Upper lobe of right lung (tissue), 1 donor: ENCODE measurements at regions not wholly inside any gene's neighbourhood (a gene's known extent, or its start where the extent isn't known, plus 50 kb on each side); places are given as distances from the start of the nearest gene placed in this dataset.
"Not testable (repeated sequence)": the region's sequence is repeated elsewhere in the genome, so short reads cannot be mapped to it uniquely, and the experiment has no call there.

ENCODE experiments used
- ATAC-seq: fragments of 200-7000 bp; cut with Tn5 transposase; one replicate; pipeline ENCODE4 v1.9.1; 2020; ENCODE audit warnings: mild to moderate bottlenecking, moderate library complexity
- DNase-seq: peaks from one replicate; pipeline ENCODE4 v3.0.0-alpha.2; 2020
- H3K27ac ChIP-seq: fragments of 200-600 bp; one replicate; pipeline ENCODE4 v1.8.0; 2022
- H3K27me3 ChIP-seq: fragments of 200-600 bp; one replicate; pipeline ENCODE4 v1.8.0; 2022; ENCODE audit warnings: mild to moderate bottlenecking
- H3K36me3 ChIP-seq: fragments of 200-600 bp; one replicate; pipeline ENCODE4 v1.8.0; 2022
- H3K4me1 ChIP-seq: fragments of 200-600 bp; one replicate; pipeline ENCODE4 v1.8.0; 2022
- H3K4me3 ChIP-seq: fragments of 200-600 bp; one replicate; pipeline ENCODE4 v1.8.0; 2022; ENCODE audit warnings: mild to moderate bottlenecking
- H3K9me3 ChIP-seq: fragments of 200-600 bp; one replicate; pipeline ENCODE4 v1.8.0; 2022
- intact Hi-C: fragments of 100-400 bp; cut with DNase I; formaldehyde crosslinking; loops from one replicate; pipeline ENCODE4 v1.11.0; 2022
- TF ChIP-seq, protein P1 (sequence below): fragments of 200-600 bp; IDR thresholded peaks from one replicate; pipeline ENCODE4 v1.8.0; 2022; ENCODE audit warnings: antibody characterized with exemption
- donor health status: DM: no; HTN: yes; CAD: no; lungs with severe emphysema.

DNA sequence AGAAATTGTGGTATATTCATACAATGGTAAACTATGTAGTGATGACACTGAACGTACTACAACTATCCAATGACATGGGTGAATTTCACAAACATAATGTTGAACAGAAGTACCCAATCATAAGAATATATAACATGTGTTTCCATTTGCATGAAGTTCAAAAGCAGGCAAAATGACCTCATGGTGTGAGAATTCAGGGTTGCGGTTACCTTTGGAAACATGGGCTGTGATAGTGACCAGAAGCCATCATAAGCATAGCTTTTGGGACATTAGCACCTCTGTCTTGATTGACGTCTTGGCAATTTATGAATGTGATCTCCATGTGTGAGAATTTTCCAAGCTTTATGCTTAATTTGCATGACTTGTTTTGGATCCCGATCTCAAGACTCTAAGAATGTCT is 500.1 kb upstream of the JAG1 start:
- Histone ChIP-seq H3K4me3 (no peak overlapping the region), H3K4me1 (no peaks in the 10 kb centered on the region), H3K9me3 (no peaks in the 10 kb centered on the region), H3K36me3 (no peaks in the 10 kb centered on the region), H3K27me3 (no peaks in the 10 kb centered on the region), H3K27ac (no peak overlapping the region)
- ATAC-seq (no peak), DNase-seq (no peak)
- intact Hi-C loops = no loop called here
- TF ChIP-seq, protein P1, sequence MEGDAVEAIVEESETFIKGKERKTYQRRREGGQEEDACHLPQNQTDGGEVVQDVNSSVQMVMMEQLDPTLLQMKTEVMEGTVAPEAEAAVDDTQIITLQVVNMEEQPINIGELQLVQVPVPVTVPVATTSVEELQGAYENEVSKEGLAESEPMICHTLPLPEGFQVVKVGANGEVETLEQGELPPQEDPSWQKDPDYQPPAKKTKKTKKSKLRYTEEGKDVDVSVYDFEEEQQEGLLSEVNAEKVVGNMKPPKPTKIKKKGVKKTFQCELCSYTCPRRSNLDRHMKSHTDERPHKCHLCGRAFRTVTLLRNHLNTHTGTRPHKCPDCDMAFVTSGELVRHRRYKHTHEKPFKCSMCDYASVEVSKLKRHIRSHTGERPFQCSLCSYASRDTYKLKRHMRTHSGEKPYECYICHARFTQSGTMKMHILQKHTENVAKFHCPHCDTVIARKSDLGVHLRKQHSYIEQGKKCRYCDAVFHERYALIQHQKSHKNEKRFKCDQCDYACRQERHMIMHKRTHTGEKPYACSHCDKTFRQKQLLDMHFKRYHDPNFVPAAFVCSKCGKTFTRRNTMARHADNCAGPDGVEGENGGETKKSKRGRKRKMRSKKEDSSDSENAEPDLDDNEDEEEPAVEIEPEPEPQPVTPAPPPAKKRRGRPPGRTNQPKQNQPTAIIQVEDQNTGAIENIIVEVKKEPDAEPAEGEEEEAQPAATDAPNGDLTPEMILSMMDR = no peak

- Histone ChIP-seq H3K4me3 (no peak overlapping the region), H3K27ac (no peak overlapping the region), H3K4me1 (no peaks in the 10 kb centered on the region), H3K27me3 (no peaks in the 10 kb centered on the region), H3K9me3 (no peaks in the 10 kb centered on the region), H3K36me3 (no peaks in the 10 kb centered on the region)
- no peak for ATAC-seq
- intact Hi-C loops = no loop called here
- no peak for DNase-seq
- TF ChIP-seq, protein P1 = no peak
Measured at GRCh38 chr20:11174861-11175260, 501.1 kb upstream of the JAG1 start.

DNA sequence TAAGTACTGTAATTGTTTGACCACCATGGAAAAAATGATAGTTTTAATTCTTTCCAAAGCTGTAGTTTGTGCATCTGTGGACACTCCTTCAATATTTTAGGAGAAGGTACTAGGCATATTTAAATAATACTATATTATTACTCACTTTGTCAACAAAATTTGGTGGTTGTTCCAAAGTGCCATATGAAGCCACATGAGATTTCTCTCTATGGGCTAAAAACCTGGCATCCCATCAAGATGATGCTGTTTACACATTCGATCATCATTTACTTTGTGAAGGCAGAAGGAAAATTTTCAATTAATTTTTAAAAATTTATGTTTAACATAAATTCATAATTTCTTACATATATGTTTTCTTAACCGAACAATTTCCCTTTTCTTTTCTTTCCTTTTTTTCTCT is 502.6 kb upstream of the JAG1 start:
- TF ChIP-seq, protein P1 = no peak
- Histone ChIP-seq H3K4me3 (no peak overlapping the region), H3K36me3 (no peaks in the 10 kb centered on the region), H3K9me3 (no peaks in the 10 kb centered on the region), H3K27ac (no peak overlapping the region), H3K4me1 (no peaks in the 10 kb centered on the region), H3K27me3 (no peaks in the 10 kb centered on the region)
- intact Hi-C loops = no loop called here
- no peak for ATAC-seq
- no peak for DNase-seq

GRCh38 chr20:11178946-11179654 is 505.3 kb upstream of the JAG1 start:
- TF ChIP-seq, protein P1 = no peak
- H3K27me3 ChIP-seq = no peaks in the 10 kb centered on the region
- DNase-seq (no peak), ATAC-seq (no peak)
- no peaks in the 10 kb centered on the region for H3K4me1 ChIP-seq
- no peak overlapping the region for H3K27ac ChIP-seq
- H3K9me3 ChIP-seq = no peaks in the 10 kb centered on the region
- intact Hi-C loops = no loop called here
- H3K36me3 ChIP-seq = no peaks in the 10 kb centered on the region
- no peak overlapping the region for H3K4me3 ChIP-seq

- intact Hi-C loops = no loop called here
- DNase-seq (no peak), ATAC-seq (no peak)
- Histone ChIP-seq H3K27ac (no peak overlapping the region), H3K9me3 (no peaks in the 10 kb centered on the region), H3K27me3 (no peaks in the 10 kb centered on the region), H3K36me3 (no peaks in the 10 kb centered on the region), H3K4me1 (no peaks in the 10 kb centered on the region), H3K4me3 (no peak overlapping the region)
- TF ChIP-seq, protein P1 = no peak
Measured at GRCh38 chr20:11180186-11180585, 506.4 kb upstream of the JAG1 start.

- H3K4me1 ChIP-seq, H3K9me3 ChIP-seq, ATAC-seq, H3K4me3 ChIP-seq, H3K27me3 ChIP-seq, DNase-seq, H3K27ac ChIP-seq, H3K36me3 ChIP-seq, intact Hi-C loops: not testable (repeated sequence)
Measured at GRCh38 chr20:11181129-11181528, 507.3 kb upstream of the JAG1 start.
